ENCODE measurements at regions not wholly inside any gene's neighbourhood (a gene's known extent, or its start where the extent isn't known, plus 50 kb on each side); places are given as distances from the start of the nearest gene placed in this dataset.

DNA sequence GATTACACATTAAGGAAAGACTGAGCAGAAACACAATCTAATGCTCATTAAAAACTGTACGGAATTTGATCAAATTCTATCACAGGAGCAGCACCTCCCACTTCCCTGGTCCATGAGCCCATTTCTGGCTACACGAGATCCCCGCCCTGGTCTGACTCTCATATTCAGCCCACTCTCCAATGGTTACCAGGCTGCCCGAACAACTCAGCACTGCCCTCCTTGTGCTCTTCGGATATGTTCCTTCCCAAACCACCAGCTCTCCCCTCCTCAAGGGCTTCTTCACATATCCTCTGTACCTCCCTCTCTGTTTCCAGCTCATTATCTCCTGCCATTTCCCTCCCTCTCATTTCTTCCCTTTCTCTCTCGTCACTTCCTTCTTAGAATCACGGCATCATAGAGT lies 180.5 kb downstream of the RSL24D1 start:
- H3K9me3 ChIP-seq (ENCODE audit: low read length): no peaks in the 10 kb centered on the region
- H4K20me1 ChIP-seq (ENCODE audit: insufficient read depth, low read depth, low read length): no peaks in the 10 kb centered on the region
- no peaks in the 10 kb centered on the region for H3K4me1 ChIP-seq (ENCODE audit: low read length)
- H3K4me2 ChIP-seq (ENCODE audit: low read depth, low read length, poor library complexity, severe bottlenecking): no peak overlapping the region
- no peaks in the 10 kb centered on the region for H3K27me3 ChIP-seq (ENCODE audit: low read length)
- H2AFZ ChIP-seq (ENCODE audit: low read length): no peak overlapping the region
- no peak overlapping the region for H3K9ac ChIP-seq (ENCODE audit: low read length)
- DNase-seq: no peak
- no peaks in the 10 kb centered on the region for H3K36me3 ChIP-seq (ENCODE audit: insufficient read depth, low read length)
- 0 out of 2 replicates have a peak, but pooled peaks cover 3% of the 10 kb centered on the region for H3K9me2 ChIP-seq (replicated peaks; ENCODE audit: insufficient read depth, low read length)
- no peak overlapping the region for H3K27ac ChIP-seq (ENCODE audit: low read length)
- H3K4me3 ChIP-seq (ENCODE audit: low read length): no peak overlapping the region
- no peaks in the 10 kb centered on the region for H3K79me2 ChIP-seq (ENCODE audit: low read length)

DNA sequence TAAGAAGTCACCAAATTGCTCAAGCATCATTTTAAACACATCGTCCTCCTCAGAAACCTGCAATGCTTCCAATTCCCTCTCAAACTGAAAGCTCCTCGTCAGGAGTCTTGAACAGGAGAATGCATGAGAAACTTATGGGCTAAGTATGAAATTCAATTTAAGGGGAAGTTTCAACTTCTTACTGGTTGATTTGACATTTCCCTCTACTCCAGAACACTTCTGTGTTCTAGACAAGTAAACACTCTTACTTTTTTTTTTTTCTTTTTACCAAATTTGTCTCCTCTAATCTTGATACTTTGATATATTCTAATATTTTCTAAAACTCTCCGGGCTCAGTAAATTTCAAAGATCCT lies 181.7 kb downstream of the RSL24D1 start:
- Histone ChIP-seq H4K20me1 (ENCODE audit: insufficient read depth, low read depth, low read length) (no peaks in the 10 kb centered on the region), H3K79me2 (ENCODE audit: low read length) (no peaks in the 10 kb centered on the region), H3K4me1 (ENCODE audit: low read length) (no peaks in the 10 kb centered on the region), H2AFZ (ENCODE audit: low read length) (no peak overlapping the region), H3K4me3 (ENCODE audit: low read length) (no peak overlapping the region), H3K4me2 (ENCODE audit: low read depth, low read length, poor library complexity, severe bottlenecking) (no peak overlapping the region), H3K9me3 (ENCODE audit: low read length) (no peaks in the 10 kb centered on the region), H3K36me3 (ENCODE audit: insufficient read depth, low read length) (no peaks in the 10 kb centered on the region), H3K9me2 (replicated peaks; ENCODE audit: insufficient read depth, low read length) (0 out of 2 replicates have a peak, but pooled peaks cover 3% of the 10 kb centered on the region), H3K27ac (ENCODE audit: low read length) (no peak overlapping the region), H3K27me3 (ENCODE audit: low read length) (no peaks in the 10 kb centered on the region), H3K9ac (ENCODE audit: low read length) (no peak overlapping the region)
- no peak for DNase-seq

DNA sequence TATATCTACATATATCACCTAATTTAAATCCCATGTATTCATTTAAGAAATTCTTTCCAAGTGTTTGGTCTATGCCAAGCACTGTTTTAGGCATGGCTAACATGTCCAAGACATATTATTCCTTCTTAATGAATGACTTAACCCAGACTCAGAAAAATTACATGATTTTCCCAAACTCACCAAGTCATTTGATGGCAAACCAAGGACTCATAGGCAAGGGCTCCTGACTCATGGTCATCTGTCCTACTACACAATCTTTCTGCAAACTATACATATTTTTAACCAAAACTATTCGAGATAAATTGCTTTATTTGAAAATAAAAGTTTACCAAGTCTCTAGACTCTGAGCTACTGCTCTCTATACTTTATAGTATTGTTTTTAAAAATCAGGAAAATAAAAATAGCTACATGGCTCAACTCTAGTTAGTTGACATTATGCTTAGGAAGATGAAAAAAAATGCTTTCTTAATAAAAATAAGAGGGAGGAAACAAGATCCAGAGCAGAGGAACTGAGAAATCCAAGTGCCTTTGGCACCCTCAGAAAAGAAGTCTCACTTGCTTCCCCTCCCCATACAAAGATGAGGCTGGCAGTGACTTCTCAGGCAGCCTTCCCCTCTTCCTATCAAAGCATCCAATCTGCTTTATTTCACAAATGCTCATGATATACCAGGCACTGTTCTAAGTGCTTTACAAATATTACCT lies 182.2 kb downstream of the RSL24D1 start:
- H3K4me3 ChIP-seq (ENCODE audit: low read length): no peak overlapping the region
- H2AFZ ChIP-seq (ENCODE audit: low read length): no peak overlapping the region
- H3K27ac ChIP-seq (ENCODE audit: low read length): no peak overlapping the region
- no peak overlapping the region for H3K9ac ChIP-seq (ENCODE audit: low read length)
- no peaks in the 10 kb centered on the region for H3K79me2 ChIP-seq (ENCODE audit: low read length)
- no peaks in the 10 kb centered on the region for H3K36me3 ChIP-seq (ENCODE audit: insufficient read depth, low read length)
- H3K9me2 ChIP-seq (replicated peaks; ENCODE audit: insufficient read depth, low read length): 0 out of 2 replicates have a peak, but pooled peaks cover 3% of the 10 kb centered on the region
- H3K27me3 ChIP-seq (ENCODE audit: low read length): no peaks in the 10 kb centered on the region
- DNase-seq: no peak
- no peak overlapping the region for H3K4me2 ChIP-seq (ENCODE audit: low read depth, low read length, poor library complexity, severe bottlenecking)
- no peaks in the 10 kb centered on the region for H3K9me3 ChIP-seq (ENCODE audit: low read length)
- no peaks in the 10 kb centered on the region for H3K4me1 ChIP-seq (ENCODE audit: low read length)
- H4K20me1 ChIP-seq (ENCODE audit: insufficient read depth, low read depth, low read length): no peaks in the 10 kb centered on the region

DNA sequence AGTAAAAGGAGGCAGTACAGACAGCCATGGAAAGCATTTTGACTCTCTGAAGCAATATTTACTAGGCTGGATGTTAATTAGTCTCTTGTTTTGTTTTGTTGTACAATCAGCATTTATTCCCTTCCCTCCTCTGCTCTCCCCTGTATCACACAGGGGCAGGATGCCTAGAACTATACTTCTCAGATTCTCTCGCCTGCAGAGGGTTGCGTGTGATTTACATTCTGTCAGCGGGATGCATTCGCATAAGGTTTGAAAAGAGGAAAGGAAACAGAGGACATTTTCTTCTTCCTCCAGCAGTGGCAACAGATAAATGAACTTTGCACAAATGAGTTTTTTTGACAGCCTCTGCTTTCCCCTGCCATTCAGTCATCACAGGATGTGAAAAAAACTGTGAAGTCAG lies 188.3 kb downstream of the RSL24D1 start:
- no peaks in the 10 kb centered on the region for H3K9me3 ChIP-seq (ENCODE audit: low read length)
- H3K9ac ChIP-seq (ENCODE audit: low read length): no peak overlapping the region
- H4K20me1 ChIP-seq (ENCODE audit: insufficient read depth, low read depth, low read length): no peaks in the 10 kb centered on the region
- no peak overlapping the region for H3K4me2 ChIP-seq (ENCODE audit: low read depth, low read length, poor library complexity, severe bottlenecking)
- H3K9me2 ChIP-seq (replicated peaks; ENCODE audit: insufficient read depth, low read length): 0 out of 2 replicates have a peak, but pooled peaks cover 3% of the 10 kb centered on the region
- no peak overlapping the region for H3K27ac ChIP-seq (ENCODE audit: low read length)
- H3K36me3 ChIP-seq (ENCODE audit: insufficient read depth, low read length): no peaks in the 10 kb centered on the region
- H3K4me1 ChIP-seq (ENCODE audit: low read length): no peaks in the 10 kb centered on the region
- H2AFZ ChIP-seq (ENCODE audit: low read length): no peak overlapping the region
- no peaks in the 10 kb centered on the region for H3K79me2 ChIP-seq (ENCODE audit: low read length)
- H3K27me3 ChIP-seq (ENCODE audit: low read length): no peaks in the 10 kb centered on the region
- no peak for DNase-seq
- no peak overlapping the region for H3K4me3 ChIP-seq (ENCODE audit: low read length)

DNA sequence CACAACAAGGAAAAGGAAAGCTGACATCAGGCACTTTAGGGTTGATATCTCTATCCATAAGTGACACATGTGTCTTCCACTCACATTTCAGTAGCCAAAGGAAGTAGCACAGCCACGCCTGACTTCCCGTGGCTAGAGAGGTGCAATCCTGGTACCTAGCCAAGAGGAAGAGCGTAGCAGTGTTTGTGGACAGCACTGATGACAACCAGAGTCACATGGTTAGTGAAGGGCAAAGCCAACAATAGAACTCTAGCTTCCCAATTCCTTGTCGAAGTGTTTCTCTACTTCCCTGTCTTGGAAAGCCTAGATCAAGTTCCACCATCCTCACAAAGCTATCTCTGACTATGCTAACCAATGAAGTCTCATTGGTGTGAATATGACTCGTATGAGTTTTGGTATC lies 189.2 kb downstream of the RSL24D1 start:
- H3K79me2 ChIP-seq (ENCODE audit: low read length): no peaks in the 10 kb centered on the region
- no peak overlapping the region for H3K27ac ChIP-seq (ENCODE audit: low read length)
- no peak overlapping the region for H3K9ac ChIP-seq (ENCODE audit: low read length)
- H3K4me2 ChIP-seq (ENCODE audit: low read depth, low read length, poor library complexity, severe bottlenecking): no peak overlapping the region
- H3K4me3 ChIP-seq (ENCODE audit: low read length): no peak overlapping the region
- no peaks in the 10 kb centered on the region for H3K27me3 ChIP-seq (ENCODE audit: low read length)
- no peaks in the 10 kb centered on the region for H4K20me1 ChIP-seq (ENCODE audit: insufficient read depth, low read depth, low read length)
- H3K36me3 ChIP-seq (ENCODE audit: insufficient read depth, low read length): no peaks in the 10 kb centered on the region
- H2AFZ ChIP-seq (ENCODE audit: low read length): no peak overlapping the region
- no peaks in the 10 kb centered on the region for H3K4me1 ChIP-seq (ENCODE audit: low read length)
- no peaks in the 10 kb centered on the region for H3K9me3 ChIP-seq (ENCODE audit: low read length)
- H3K9me2 ChIP-seq (replicated peaks; ENCODE audit: insufficient read depth, low read length): 0 out of 2 replicates have a peak, but pooled peaks cover under 1% of the 10 kb centered on the region
- no peak for DNase-seq

DNA sequence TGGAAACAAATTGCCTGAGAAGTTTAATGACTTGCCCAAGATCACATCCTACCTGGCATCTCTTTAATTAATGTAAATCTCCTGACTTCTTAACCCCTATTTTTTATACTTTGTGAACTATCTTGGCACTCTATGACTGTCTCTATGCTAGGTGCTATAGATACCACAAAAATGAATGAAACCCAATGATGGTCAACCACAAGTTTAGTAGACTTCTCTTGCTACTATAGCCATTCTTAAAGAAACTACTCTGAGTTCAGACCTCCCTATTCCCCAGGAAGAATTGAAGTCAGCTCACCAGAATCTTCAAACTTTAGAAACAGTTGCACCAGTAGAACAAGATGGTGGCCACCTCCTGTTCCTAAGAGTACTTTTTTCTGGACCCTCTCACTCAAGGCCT lies 191.1 kb downstream of the RSL24D1 start:
- H3K4me3 ChIP-seq (ENCODE audit: low read length): no peak overlapping the region
- no peak for DNase-seq
- no peaks in the 10 kb centered on the region for H3K79me2 ChIP-seq (ENCODE audit: low read length)
- no peaks in the 10 kb centered on the region for H3K4me1 ChIP-seq (ENCODE audit: low read length)
- H3K27me3 ChIP-seq (ENCODE audit: low read length): no peaks in the 10 kb centered on the region
- H4K20me1 ChIP-seq (ENCODE audit: insufficient read depth, low read depth, low read length): no peaks in the 10 kb centered on the region
- H3K9me3 ChIP-seq (ENCODE audit: low read length): no peaks in the 10 kb centered on the region
- H3K27ac ChIP-seq (ENCODE audit: low read length): no peak overlapping the region
- H3K9ac ChIP-seq (ENCODE audit: low read length): no peak overlapping the region
- H2AFZ ChIP-seq (ENCODE audit: low read length): no peak overlapping the region
- H3K9me2 ChIP-seq (replicated peaks; ENCODE audit: insufficient read depth, low read length): no peaks in the 10 kb centered on the region
- no peak overlapping the region for H3K4me2 ChIP-seq (ENCODE audit: low read depth, low read length, poor library complexity, severe bottlenecking)
- H3K36me3 ChIP-seq (ENCODE audit: insufficient read depth, low read length): no peaks in the 10 kb centered on the region

DNA sequence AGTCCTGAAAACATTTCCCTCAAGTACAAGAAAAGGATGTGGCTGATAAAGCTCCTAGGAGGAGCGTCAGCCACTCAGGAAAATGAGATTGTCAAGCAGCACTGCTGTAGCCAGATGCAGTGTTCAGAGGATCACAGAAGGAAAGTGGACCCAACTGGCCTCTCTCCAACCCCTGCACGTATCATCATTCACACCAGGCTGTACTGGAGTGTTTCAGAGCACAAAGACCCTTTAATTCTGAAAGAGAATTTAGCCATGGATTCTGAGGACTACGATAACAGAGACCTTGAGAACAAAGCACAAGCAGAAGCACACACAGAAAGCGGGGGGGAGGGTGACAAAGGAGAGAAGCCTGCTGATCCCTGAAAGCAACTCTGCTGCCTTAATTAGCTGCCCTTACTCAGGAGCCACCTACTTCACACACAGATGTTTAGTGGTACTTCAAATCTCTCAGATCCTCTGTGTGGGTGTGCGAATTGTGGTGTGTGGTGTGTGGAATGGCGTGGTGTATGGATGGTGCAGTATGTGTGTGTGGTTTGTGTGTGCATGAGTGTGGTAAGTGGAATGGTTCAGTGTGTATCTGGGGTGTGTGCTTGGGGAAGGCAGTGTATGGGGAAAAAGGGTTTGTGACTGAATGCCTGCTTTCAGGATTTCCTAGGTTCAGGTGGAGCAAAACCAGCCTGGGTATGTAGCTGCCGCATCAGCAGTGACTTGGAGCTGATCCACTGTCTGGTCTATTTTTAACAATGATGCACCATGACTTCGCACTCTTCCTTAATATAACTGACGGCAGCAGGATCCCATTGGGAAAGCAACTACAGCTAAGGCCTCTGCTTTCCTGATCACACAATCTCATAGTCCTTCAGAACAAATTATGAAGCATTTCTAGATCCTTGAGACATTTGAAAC lies 192.5 kb downstream of the RSL24D1 start:
- Histone ChIP-seq H3K4me1 (ENCODE audit: low read length) (no peaks in the 10 kb centered on the region), H3K9ac (ENCODE audit: low read length) (no peak overlapping the region)
- no peak for DNase-seq

DNA sequence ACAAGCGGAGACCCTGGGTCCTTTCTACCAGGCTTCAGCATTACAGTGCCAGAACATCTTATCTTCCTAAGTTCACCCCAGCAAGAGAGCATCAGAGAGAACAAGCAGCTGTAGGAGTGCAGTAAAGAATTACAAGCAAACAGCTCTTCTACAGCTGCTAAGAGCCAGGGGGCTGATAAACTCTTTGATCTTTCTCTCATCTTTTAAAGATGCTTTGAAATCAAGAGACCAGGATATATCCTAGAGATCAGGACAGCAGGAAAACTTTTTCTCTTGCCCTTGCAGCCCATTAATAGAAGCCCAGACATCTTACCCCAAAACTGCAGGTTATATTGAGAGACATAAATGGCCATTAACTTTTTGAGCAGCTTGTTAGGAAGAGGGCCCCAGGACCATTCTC lies 198.1 kb downstream of the RSL24D1 start:
- no peaks in the 10 kb centered on the region for H3K36me3 ChIP-seq (ENCODE audit: insufficient read depth, low read length)
- no peak overlapping the region for H2AFZ ChIP-seq (ENCODE audit: low read length)
- no peaks in the 10 kb centered on the region for H3K9me2 ChIP-seq (replicated peaks; ENCODE audit: insufficient read depth, low read length)
- H4K20me1 ChIP-seq (ENCODE audit: insufficient read depth, low read depth, low read length): no peaks in the 10 kb centered on the region
- H3K27ac ChIP-seq (ENCODE audit: low read length): no peak overlapping the region
- H3K4me1 ChIP-seq (ENCODE audit: low read length): no peaks in the 10 kb centered on the region
- no peak overlapping the region for H3K4me3 ChIP-seq (ENCODE audit: low read length)
- no peak for DNase-seq
- H3K4me2 ChIP-seq (ENCODE audit: low read depth, low read length, poor library complexity, severe bottlenecking): no peak overlapping the region
- H3K9me3 ChIP-seq (ENCODE audit: low read length): no peaks in the 10 kb centered on the region
- no peak overlapping the region for H3K9ac ChIP-seq (ENCODE audit: low read length)
- no peaks in the 10 kb centered on the region for H3K79me2 ChIP-seq (ENCODE audit: low read length)
- H3K27me3 ChIP-seq (ENCODE audit: low read length): no peaks in the 10 kb centered on the region

More for the DNA sequence above, 192.5 kb downstream of the RSL24D1 start:
- Histone ChIP-seq H3K36me3 (ENCODE audit: insufficient read depth, low read length) (no peaks in the 10 kb centered on the region), H3K9me3 (ENCODE audit: low read length) (no peaks in the 10 kb centered on the region), H3K27ac (ENCODE audit: low read length) (no peak overlapping the region), H3K9me2 (replicated peaks; ENCODE audit: insufficient read depth, low read length) (no peaks in the 10 kb centered on the region), H3K79me2 (ENCODE audit: low read length) (no peaks in the 10 kb centered on the region), H3K27me3 (ENCODE audit: low read length) (no peaks in the 10 kb centered on the region), H2AFZ (ENCODE audit: low read length) (no peak overlapping the region), H4K20me1 (ENCODE audit: insufficient read depth, low read depth, low read length) (no peaks in the 10 kb centered on the region), H3K4me2 (ENCODE audit: low read depth, low read length, poor library complexity, severe bottlenecking) (no peak overlapping the region), H3K4me3 (ENCODE audit: low read length) (no peak overlapping the region)

All from Karpas-422 (cell line).